KG1 (cell line): ENCODE measurements at regions not wholly inside any gene's neighbourhood (a gene's known extent, or its start where the extent isn't known, plus 50 kb on each side); places are given as distances from the start of the nearest gene placed in this dataset.

Source experiments
- DNase-seq: peaks from one replicate; lab custom pipeline; 2025; lab: John Stamatoyannopoulos, UW

DNA sequence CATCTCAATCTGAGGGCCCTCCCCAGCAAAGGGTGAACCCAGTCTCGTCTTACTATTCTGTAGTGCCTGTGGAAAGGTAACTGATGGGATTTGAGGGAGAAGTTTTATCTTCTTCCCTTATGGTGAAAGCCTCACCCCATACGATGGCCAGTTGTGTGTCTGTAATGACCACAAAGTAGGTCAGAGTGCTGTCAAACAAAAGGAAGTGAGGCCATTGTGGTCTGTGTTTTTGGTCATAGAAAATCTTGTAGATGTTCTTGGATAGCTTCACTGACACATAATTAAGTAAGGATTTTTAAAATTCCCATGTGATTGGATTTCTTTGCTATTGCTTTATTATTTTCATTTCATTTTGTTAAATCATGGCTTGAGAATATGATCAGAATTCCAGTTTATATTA lies 505.1 kb upstream of the KLF4 start:
- no peak for DNase-seq

GRCh38 chr9:107992271-107992670 lies 502.7 kb upstream of the KLF4 start:
- no peak for DNase-seq

DNA sequence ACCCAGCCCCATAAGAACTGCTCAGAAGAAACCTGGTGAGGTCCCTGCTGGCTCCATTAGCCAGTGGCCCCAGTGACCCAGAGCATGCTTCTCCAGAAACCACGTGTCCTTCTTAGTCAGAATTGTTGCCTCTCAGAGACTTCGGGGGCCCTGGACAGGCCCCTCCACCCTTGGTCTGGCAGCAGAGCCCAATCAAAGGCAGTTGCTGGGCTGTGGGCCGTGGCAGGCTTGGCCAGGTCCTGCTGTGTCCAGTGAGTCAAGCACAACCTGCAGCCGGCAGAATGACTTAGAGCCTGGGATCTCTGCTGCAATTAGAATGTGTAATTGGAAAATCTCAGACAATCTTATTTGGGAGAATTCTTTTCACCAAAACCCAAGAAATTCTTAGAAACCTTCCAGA lies 502.0 kb upstream of the KLF4 start:
- no peak for DNase-seq

DNA sequence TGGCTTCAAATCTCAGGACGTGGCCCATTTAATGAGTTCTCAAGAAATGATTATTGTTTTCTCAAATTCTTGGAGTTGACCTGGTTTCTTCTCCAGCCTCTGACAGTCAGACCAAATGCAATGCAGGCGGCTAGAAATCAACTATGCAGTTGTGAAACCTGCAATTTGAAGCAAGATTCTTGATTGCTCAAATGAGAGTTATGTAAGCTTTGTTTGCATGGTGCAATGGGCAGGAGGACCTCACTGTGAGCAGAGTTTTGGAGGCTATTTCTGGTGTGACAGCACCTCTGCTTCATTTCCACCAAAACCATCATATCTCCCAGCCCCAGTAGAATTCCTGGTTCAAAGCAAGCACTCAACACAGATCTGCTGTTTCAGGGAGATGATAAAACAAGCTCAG lies 500.0 kb upstream of the KLF4 start:
- no peak for DNase-seq

DNA sequence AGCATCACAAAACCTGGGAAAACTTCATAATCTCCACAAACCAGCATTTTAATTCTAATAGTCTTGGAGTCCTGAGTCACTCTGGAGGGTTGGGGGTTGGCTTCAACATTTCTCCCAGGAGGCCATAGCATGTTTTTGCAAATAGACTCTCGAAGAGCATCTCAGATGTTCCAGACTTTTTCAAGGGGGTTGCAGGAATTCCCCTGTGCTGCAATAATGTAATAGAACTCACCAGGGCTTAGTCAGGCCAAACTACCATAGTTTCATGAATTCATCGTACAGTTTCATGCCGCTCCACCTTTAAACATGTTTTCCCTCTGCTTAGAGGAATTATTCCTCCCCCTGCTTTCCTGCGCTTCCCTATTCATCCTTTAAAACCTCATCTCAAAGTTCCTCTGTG lies 499.5 kb upstream of the KLF4 start:
- DNase-seq, result no peak

DNA sequence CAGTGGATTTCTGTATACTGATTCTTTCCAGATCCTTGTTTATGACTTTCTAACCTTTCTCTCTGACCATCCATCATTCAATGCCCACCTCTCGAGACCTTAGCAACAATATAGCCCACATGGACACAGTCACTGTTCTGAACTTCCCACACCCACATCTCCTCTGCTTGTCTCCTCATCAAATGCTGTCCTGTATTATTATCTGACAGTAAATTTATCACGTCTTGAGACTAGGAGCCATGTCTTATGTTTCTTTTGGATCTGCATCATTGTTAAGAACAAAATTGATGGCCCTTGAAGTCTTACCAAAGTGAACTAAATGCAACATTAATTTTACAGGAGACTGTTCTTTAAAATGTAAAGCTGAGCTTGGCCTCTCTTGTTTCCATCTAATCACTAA lies 495.4 kb upstream of the KLF4 start:
- DNase-seq, result no peak

DNA sequence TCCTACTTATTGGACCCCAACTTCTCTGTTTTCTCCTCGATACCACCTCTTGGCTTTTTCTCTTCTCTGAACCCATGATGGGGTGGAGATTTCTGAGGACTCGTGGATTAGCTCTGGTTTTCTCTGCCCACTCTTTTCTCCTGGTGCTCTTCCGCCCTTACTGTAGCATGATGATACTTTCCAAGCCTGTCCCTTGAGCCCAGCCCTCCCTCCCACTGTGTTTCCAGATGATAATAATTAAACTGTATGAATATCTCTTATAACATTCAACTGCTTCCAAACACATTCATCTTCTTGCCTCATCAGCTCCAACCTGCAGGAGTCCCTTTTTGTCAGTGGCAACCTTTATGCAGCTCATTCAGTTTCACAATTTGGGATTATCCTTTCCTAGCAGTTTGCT lies 494.2 kb upstream of the KLF4 start:
- DNase-seq, result no peak

- no peak for DNase-seq
Measured at GRCh38 chr9:107983181-107983603, 493.6 kb upstream of the KLF4 start.

DNA sequence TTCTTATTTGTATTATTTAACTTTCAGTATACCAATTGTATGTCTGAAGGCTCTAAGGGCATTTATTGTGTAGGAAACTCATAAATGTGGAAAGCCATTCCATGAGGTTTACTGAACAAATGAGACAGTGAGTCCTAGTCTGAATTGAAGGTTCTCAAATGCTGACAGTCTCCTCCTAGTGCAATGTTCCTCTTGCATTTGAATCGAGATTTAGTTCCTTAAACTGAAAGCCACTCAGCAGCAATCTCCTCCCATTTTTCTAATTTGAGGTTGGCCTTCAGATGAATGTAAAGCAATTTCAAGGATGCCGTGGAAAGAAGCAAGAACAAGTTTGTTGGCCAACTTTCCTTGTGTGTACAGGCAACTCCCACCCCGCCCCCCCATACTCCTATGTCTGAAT lies 493.2 kb upstream of the KLF4 start:
- no peak for DNase-seq

GRCh38 chr9:107982001-107982400 lies 492.4 kb upstream of the KLF4 start:
- no peak for DNase-seq

- DNase-seq, result no peak
Measured at GRCh38 chr9:107980984-107981383, 491.4 kb upstream of the KLF4 start.

DNA sequence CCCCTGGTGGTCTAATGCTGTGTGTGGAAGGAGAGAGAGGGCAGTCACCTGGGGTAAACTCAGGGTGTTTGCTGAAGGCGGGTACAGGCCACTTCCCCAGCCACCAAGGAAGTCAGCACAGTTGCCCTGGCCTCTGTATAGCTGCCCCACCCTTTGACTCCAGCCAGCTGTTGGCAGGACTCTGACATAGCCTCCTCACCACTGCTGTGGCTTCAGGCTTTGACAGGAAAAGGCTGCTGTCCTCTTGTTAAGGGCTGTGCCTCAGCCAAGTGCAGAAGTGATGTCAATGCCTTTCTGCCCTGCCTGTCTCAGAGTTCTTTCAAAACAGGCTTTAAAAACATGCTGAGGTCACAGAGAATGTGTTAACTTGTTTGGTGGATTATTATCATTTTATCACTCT lies 487.2 kb upstream of the KLF4 start:
- no peak for DNase-seq

DNA sequence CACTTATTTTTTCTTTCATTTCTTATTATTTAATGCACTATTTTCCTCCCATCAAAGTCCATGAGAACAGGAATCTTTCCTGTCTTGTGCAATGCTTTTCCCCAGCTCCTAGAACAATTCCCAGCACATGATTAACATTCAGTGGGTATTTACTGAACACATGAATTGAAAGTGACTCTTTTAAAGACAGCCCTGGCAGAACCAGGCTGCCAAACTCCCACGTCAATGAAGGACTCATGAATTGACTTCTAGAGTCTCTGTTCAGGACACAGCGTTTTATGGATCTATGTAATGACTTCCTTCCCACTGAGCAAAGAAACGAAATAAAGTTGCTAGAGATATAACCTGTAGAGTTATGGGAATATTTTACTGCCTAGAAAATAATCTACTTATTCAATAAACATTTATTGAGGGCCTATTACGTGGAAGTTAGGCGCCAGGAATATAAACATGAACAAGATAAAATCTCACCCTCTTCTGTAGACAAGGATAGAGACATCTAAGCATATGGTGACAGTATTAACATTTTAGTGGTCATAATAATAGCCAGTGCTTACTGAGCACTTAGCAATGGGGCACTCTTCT lies 485.9 kb upstream of the KLF4 start:
- no peak for DNase-seq

DNA sequence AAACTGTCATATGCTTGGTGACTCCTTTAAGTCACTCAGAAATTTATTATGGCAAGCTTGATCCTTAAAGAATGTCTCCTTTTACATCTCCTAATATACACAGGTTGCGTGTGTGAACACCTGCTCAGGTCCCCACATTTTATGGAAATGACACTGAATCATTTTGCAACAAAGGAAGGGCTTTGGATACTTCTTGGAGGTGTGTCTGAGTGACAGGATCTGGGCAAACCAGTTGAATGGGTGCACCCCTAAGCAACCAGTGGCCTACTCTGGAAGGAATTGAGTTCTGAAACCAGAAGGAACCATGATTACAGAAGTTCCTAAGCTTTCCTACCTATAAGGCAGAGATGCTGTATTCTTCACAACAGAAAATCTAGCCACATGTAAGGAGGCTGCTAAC lies 483.9 kb upstream of the KLF4 start:
- DNase-seq, result no peak

- no peak for DNase-seq
Measured at GRCh38 chr9:107972346-107972745, 482.8 kb upstream of the KLF4 start.

GRCh38 chr9:107971241-107971640 lies 481.7 kb upstream of the KLF4 start:
- DNase-seq, result no peak

GRCh38 chr9:107970726-107971125 lies 481.2 kb upstream of the KLF4 start:
- no peak for DNase-seq

GRCh38 chr9:107969727-107970126 lies 480.2 kb upstream of the KLF4 start:
- no peak for DNase-seq

DNA sequence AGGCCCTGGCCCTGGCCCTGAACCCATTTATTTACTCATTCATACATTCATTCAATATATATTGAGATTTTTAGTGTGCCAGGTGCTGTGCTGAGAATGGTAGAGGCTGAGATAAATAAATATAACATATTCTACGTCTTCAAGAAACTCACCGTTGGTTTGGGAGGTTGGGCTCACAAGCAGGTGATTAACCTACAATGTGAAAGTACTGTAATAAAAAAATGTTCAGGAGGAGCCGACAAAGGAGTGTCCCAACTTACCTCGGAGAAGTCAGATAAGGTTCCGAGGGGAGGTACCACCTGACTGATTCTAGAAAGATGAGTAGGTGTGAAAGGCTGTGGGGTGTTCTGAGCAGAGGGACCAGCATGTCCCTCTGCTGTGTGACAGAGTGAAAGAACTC lies 479.6 kb upstream of the KLF4 start:
- DNase-seq, result no peak

DNA sequence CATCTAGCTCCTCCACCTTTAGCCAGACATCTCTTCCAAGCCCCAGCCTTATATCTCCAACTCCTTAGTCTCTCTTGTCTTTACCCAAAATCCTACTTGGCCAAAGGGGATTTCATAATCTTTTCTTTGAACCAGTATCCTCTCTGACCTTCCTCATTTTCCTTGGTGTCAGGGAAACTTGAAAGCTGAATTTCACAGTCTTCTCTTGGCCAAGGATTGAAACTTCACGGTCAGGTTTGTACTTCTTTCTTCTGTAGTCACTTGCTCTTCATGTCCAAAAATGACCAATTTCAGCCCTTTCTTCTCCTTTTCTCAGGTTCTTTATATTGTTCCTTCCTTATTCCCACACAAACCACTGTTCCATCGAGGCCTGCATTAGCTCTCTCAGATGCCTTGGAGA lies 473.7 kb upstream of the KLF4 start:
- no peak for DNase-seq

- DNase-seq, result no peak
Measured at GRCh38 chr9:107960916-107961315, 471.3 kb upstream of the KLF4 start.

GRCh38 chr9:107954312-107954711 lies 464.7 kb upstream of the KLF4 start:
- DNase-seq, result no peak

DNA sequence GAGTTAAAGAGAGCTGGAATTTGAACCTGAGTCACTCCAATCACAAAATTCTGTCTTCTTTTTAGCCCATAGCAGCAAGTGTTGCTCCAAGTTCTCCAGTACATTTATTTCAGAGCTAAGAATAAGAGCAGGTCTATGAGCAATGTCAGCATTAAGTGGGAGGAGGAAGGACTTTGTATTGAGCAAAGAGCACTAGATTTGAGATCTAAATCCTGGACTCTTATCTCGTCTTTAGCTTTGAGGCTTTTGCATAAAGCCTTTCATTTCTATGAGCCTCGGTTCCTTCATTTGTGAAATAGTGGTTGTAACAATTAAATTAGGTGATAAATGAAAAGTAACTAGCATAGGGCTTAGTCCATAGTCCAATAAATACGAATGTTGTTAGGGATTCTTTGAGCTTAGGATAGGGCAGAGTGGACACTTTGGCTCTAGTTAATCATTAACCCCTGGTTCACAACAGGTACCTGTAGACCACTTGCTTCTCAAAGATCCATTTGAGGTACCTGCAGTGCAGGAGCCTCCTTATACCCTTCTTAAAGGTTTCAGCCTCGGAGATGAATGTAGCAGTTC lies 464.1 kb upstream of the KLF4 start:
- DNase-seq, result no peak

GRCh38 chr9:107952773-107953172 lies 463.2 kb upstream of the KLF4 start:
- DNase-seq, result no peak

DNA sequence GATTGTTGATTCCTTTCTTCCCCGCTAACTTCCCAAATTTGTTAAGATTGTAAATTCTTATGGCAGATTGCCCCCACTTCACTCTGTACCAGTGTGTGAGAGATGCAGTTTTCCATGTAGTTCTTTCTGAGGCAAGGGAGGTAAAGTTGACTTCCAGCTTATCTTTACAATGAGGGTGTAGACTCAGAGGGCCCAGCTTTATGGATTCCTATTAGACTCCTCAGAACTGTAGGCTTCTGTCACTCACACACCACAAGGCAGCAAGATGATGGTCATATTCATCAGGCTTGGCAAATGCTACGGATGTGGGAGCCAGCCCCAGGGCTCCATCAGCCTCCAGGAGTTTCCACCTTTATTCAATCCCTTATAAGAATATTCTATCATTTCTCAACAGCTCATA lies 461.9 kb upstream of the KLF4 start:
- no peak for DNase-seq
